Kidney epithelial cell (primary cell): ENCODE measurements at regions not wholly inside any gene's neighbourhood (a gene's known extent, or its start where the extent isn't known, plus 50 kb on each side); places are given as distances from the start of the nearest gene placed in this dataset.

ENCODE experiments used
- DNase-seq: peaks from one replicate; pipeline ENCODE4 v3.0.0-alpha.2; 2010; ENCODE audit warnings: low read depth
- H3K27me3 ChIP-seq: 2 replicates; pipeline ENCODE4 v1.6.0; 2011; ENCODE audit warnings: low read length; ENCODE audit not compliant: control insufficient read depth, insufficient read depth
- H3K36me3 ChIP-seq: 2 replicates; pipeline ENCODE4 v1.5.1; 2011; ENCODE audit warnings: low read length; ENCODE audit not compliant: control insufficient read depth, insufficient read depth
- H3K4me3 ChIP-seq: 2 replicates; pipeline ENCODE4 v1.5.1; 2011; ENCODE audit warnings: low read depth, mild to moderate bottlenecking, control low read depth, low read length
- TF ChIP-seq, protein P1 (sequence below): IDR thresholded peaks from 2 replicates; pipeline ENCODE4 v1.5.1; 2011; ENCODE audit warnings: mild to moderate bottlenecking, moderate library complexity, low read length, control low read depth, inconsistent platforms; ENCODE audit not compliant: insufficient read depth, poor library complexity, severe bottlenecking

- H3K4me3 ChIP-seq = no peak overlapping the region
- TF ChIP-seq, protein P1, sequence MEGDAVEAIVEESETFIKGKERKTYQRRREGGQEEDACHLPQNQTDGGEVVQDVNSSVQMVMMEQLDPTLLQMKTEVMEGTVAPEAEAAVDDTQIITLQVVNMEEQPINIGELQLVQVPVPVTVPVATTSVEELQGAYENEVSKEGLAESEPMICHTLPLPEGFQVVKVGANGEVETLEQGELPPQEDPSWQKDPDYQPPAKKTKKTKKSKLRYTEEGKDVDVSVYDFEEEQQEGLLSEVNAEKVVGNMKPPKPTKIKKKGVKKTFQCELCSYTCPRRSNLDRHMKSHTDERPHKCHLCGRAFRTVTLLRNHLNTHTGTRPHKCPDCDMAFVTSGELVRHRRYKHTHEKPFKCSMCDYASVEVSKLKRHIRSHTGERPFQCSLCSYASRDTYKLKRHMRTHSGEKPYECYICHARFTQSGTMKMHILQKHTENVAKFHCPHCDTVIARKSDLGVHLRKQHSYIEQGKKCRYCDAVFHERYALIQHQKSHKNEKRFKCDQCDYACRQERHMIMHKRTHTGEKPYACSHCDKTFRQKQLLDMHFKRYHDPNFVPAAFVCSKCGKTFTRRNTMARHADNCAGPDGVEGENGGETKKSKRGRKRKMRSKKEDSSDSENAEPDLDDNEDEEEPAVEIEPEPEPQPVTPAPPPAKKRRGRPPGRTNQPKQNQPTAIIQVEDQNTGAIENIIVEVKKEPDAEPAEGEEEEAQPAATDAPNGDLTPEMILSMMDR = no peak
- no peaks in the 10 kb centered on the region for H3K36me3 ChIP-seq
- no peak for DNase-seq
- no peaks in the 10 kb centered on the region for H3K27me3 ChIP-seq
These were observed 121.1 kb upstream of the RHOBTB1 start for GRCh38 chr10:61065051-61065450.

- TF ChIP-seq, protein P1 = no peak
- no peak for DNase-seq
- no peaks in the 10 kb centered on the region for H3K36me3 ChIP-seq
These were observed 120.4 kb upstream of the RHOBTB1 start for GRCh38 chr10:61064356-61064755.

DNA sequence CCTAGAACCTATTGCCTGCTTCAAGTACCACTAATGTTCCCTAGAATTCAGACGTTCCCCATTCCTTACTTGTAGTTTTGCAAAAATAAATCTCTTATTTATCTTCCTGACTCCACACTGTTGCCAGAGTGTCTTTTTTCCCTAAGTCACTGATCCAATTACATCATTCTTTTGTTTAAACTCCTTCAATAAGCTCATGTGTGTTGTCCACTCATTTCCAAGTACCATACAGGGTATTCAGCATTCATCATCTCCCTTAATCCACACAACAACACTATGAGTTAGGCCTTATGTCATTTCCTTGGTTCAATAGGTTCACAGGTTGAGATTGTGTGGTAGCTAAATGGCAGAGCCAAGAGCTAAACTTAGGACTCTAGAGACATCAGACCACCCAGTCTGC is 119.9 kb upstream of the RHOBTB1 start:
- Histone ChIP-seq H3K36me3 (no peaks in the 10 kb centered on the region), H3K4me3 (no peak overlapping the region), H3K27me3 (no peaks in the 10 kb centered on the region)
- DNase-seq = no peak
- TF ChIP-seq, protein P1 = no peak

More at GRCh38 chr10:61064356-61064755, 120.4 kb upstream of the RHOBTB1 start:
- H3K27me3 ChIP-seq = no peaks in the 10 kb centered on the region
- no peak overlapping the region for H3K4me3 ChIP-seq

DNA sequence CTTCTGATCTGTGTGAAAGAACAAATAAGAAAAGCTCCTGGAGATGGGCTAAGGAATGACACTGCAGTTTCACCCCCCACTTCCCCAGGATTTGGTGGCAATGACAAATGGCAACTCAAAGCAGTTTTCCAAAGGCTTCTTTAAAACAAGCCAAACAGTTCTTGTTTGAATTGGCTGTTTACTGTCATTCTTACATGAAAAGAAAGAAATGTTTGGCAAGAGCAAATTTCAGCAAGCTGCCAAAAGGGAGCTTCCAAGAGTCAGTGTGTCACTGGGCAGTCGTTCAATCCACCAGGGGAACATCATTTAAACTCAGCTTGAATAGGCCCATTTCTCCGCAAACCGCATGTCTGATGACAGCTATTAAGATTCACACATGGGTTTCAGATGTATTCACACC is 119.0 kb upstream of the RHOBTB1 start:
- H3K27me3 ChIP-seq = no peaks in the 10 kb centered on the region
- H3K36me3 ChIP-seq = no peaks in the 10 kb centered on the region
- DNase-seq = no peak
- TF ChIP-seq, protein P1 = no peak
- H3K4me3 ChIP-seq = no peak overlapping the region

- H3K36me3 ChIP-seq = no peaks in the 10 kb centered on the region
- H3K4me3 ChIP-seq = no peak overlapping the region
- no peaks in the 10 kb centered on the region for H3K27me3 ChIP-seq
- TF ChIP-seq, protein P1 = no peak
- DNase-seq = no peak
These were observed 118.0 kb upstream of the RHOBTB1 start for GRCh38 chr10:61061923-61062504.

DNA sequence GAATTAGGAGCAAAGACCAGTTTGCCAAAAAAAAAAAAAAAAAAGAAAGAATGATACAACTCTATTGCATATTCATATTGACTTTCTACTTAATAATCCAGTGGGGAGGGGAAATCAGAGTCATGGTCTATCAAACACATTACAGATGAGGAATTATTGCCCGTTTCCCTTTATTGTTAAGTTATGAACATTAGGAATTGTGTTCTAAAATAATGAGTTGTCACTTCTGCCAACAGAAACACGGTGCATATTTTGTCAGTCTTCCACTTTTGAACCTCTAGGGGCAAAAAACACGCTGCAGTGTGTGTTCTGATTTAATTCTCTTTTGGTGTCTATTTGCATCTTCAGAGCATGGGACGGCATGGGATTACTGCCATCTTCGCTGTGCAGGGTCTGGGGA is 115.7 kb upstream of the RHOBTB1 start:
- TF ChIP-seq, protein P1 = peak; percentile 1
- no peak for DNase-seq
- Histone ChIP-seq H3K27me3 (no peaks in the 10 kb centered on the region), H3K36me3 (no peaks in the 10 kb centered on the region), H3K4me3 (no peak overlapping the region)
